Putamen (tissue), 1 donor: ENCODE measurements at regions not wholly inside any gene's neighbourhood (a gene's known extent, or its start where the extent isn't known, plus 50 kb on each side); places are given as distances from the start of the nearest gene placed in this dataset.

Experiments
- DNase-seq: peaks from one replicate; pipeline ENCODE4 v3.0.0-alpha.2; 2016; ENCODE audit warnings: low spot score

DNA sequence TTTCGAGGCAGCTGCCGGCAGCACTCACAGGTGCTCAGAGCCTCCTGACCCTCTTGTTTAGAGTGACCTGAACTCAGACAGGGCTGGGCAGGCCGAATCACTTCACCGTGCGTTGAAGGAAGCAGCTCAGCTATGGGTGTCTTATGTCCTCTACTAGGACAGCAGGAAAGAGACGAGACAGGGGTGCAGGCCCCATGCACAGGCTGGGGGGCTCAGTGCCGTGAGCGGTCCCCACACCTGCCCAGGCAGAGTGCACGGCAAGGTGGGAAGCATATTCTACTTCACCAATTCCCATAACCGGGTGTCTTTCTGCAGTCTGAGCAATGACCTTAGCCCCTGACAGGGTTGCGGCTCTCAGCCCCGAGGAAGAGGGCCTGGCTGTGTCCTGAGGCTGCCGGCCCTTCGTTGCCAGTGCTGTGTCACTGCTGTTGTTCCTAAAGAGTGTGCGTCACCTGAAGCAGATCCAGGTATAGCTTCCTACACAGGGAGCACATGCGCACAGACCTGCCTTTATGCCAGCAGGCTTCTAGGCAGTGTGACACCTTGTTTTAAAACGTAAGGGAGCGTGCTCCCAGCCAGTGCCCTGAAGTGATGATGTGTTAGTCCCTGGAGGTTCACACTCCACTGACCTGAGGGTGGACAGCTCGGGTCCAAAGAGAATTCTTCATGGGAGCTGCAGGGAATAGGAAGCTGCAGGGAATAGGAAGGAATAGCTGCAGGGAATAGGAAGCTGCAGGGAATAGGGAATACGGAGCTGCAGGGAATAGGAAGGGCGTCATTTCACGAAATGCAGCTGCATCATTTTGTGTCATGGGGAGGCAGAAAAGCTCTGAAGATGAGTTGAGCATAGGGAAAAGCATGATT, 207.9 kb upstream of the SALL3 start:
- no peak for DNase-seq

- DNase-seq: no peak
Measured at GRCh38 chr18:78772360-78773302, 207.0 kb upstream of the SALL3 start.

DNA sequence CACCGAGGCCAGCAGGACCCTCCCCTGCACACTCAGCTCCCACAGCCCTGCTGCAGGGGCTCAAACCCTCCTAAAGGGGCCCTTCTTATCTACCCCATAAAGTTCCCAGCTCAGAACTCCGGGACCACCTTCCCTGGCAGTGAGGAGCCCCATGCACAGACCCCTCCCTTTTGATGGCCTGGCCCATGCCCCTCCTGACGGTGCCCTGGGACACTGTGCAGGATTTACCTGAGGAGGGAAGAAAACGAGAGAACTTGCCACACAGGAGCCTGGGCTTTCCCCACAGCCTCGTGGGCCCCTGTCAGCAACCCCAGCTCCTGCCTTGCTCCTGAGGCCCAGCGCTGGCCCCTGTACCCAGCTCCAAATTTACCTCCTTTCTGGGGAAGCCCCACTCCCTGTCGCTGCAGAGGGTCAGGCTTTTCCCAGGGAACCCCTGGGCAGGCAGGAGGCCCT, 206.3 kb upstream of the SALL3 start:
- DNase-seq: no peak

DNA sequence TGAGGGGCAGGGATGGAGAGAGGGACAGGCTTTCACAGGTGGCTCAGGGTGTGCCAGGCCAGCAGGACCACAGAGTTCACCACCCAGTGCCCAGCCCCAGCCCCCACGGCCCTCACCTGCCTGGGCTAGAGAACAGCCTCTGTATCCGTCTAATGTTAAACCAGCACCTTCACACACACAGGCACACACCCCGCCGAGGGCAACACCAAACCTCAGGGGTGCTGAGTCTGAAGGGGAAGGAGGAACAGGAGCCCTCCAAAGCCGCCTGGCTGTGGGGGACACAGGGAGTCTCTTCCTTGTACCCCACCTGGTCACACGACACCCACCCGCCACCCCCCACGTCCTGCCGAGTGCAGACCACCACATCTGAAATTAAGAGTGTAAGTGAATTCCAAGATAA, 205.8 kb upstream of the SALL3 start:
- no peak for DNase-seq

GRCh38 chr18:78774741-78775141, 204.9 kb upstream of the SALL3 start:
- DNase-seq: no peak

DNA sequence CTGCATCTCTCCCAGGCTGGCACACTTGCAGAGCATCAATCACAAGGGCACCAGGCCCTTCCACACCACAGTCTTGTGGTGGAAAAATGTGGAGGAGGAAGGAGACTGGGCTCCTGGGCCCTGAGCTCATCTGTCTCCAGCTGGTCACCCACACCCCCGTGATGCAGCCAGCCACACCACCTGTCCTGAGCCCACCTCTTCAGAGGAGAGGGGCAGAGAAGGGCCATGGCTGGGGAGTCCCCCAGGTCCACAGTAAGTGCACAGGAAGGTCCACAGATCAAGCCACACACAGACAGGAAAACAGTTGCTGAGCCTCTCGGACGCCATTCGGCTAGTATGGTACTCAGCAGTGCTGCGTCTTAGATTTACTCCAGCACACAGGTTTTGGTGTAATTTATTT, 203.5 kb upstream of the SALL3 start:
- DNase-seq: no peak

DNA sequence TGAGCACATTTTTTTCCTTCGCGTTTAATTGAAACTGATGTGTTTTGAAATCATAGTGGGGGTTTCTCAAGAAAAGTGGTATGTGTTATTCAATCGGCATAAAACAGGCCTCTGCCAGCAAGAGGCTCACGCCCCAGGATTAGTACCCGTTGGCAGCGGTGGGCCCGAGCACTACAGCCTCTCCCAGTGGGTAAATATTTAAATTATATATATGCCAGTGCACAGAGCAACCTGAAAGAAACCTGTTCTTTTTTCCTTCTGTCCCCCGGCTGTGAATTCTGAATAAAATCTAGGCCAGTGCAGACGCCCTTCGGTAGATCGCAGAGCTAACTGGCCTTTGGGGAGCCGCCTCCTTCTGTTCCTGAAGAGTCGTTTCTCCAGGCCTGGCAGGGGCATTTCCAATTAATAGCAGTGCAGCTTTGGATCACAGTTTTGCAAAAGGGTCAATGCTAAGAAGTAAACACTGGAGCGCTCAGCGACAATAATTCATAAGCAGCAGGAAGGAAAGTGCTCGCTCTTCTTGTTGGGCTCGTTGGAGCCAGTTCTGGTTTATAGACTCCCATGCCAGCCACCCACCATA, 202.8 kb upstream of the SALL3 start:
- no peak for DNase-seq

GRCh38 chr18:78777992-78778391, 201.6 kb upstream of the SALL3 start:
- DNase-seq: no peak

- no peak for DNase-seq
Measured at GRCh38 chr18:78778651-78779050, 201.0 kb upstream of the SALL3 start.

DNA sequence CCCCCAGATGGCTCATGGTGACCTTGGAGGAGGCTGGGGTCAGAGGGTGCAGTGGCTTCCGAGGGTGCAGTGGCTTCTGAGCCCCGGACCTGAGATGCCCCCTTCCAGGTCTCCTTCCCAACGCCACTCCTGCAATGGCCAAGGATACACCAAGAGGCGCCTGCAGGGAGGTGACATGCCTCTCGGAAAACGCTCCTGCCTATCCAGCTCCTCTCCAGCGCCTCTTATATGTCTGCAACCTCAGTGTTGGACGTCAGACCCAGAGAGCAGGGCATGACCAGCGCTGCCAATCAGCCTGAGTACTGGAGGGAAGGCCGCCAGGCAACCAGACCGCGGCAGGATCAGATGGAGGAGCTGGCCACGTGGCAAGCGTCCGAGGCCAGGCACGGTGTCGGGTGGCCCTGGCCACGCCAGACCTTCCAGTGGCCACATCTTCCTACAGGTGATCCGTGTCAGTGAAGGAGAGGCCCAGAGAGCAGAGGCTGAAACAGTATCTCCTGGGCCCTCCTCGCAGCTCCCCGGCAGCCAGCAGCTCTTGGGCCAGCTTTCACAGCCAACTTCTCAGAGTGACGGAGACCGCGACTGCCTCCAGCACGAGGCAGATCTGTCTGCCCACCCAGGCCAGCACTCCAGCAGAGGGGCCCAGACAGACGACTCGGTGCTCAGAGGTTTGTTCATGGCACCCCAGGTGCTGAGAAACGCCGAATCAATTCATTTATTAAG, 199.5 kb upstream of the SALL3 start:
- DNase-seq: no peak

GRCh38 chr18:78780719-78781600, 198.7 kb upstream of the SALL3 start:
- DNase-seq: no peak

- DNase-seq: no peak
Measured at GRCh38 chr18:78781601-78781960, 198.0 kb upstream of the SALL3 start.

GRCh38 chr18:78782951-78783563, 196.6 kb upstream of the SALL3 start:
- DNase-seq: no peak

GRCh38 chr18:78783564-78783960, 196.1 kb upstream of the SALL3 start:
- DNase-seq: no peak

GRCh38 chr18:78784861-78785260, 194.8 kb upstream of the SALL3 start:
- DNase-seq: no peak

GRCh38 chr18:78785706-78786105, 193.9 kb upstream of the SALL3 start:
- no peak for DNase-seq

GRCh38 chr18:78786776-78787175, 192.8 kb upstream of the SALL3 start:
- DNase-seq: no peak

DNA sequence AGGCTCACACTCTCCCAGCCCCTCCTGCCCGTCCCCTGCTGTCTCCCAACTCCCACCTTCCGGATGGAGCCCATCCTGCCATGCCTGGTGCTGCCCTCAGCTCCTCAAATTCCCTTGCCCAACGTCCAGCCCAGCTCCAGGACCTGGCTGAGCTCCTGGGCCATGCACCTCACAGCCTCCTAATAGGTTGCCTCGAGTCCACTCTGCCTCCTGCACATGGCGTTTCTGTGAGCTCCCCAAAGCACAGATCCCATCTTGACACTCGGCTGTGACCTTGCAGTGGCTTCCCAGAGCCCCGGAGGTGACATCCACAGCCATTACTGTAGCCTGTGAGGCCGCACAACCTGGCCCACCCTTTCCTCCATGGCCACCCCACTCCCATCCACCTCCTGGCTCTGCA, 191.9 kb upstream of the SALL3 start:
- DNase-seq: no peak

GRCh38 chr18:78788161-78788560, 191.5 kb upstream of the SALL3 start:
- no peak for DNase-seq

GRCh38 chr18:78789850-78790249, 189.8 kb upstream of the SALL3 start:
- no peak for DNase-seq

GRCh38 chr18:78790511-78790910, 189.1 kb upstream of the SALL3 start:
- DNase-seq: no peak
